ENCODE measurements at regions not wholly inside any gene's neighbourhood (a gene's known extent, or its start where the extent isn't known, plus 50 kb on each side); places are given as distances from the start of the nearest gene placed in this dataset.

DNA sequence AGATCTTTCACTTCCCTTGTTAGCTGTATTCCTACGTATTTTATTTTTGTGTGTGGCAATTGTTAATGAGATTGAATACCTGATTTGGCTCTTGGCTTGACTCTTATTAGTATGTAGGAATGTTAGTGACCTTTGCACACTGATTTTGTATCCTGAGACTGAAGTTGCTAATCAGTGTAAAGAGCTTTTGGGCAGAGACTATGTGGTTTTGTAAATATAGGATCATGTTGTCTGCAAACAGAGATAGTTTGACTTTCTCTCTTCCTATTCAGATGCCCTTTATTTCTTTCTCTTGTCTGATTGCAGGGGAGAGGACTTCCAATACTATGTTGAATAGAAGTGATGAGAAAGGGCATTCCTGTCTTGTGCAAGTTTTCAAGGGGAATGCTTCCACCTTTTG, 160.3 kb upstream of the PCDH20 start:
- TF ChIP-seq, protein P1, sequence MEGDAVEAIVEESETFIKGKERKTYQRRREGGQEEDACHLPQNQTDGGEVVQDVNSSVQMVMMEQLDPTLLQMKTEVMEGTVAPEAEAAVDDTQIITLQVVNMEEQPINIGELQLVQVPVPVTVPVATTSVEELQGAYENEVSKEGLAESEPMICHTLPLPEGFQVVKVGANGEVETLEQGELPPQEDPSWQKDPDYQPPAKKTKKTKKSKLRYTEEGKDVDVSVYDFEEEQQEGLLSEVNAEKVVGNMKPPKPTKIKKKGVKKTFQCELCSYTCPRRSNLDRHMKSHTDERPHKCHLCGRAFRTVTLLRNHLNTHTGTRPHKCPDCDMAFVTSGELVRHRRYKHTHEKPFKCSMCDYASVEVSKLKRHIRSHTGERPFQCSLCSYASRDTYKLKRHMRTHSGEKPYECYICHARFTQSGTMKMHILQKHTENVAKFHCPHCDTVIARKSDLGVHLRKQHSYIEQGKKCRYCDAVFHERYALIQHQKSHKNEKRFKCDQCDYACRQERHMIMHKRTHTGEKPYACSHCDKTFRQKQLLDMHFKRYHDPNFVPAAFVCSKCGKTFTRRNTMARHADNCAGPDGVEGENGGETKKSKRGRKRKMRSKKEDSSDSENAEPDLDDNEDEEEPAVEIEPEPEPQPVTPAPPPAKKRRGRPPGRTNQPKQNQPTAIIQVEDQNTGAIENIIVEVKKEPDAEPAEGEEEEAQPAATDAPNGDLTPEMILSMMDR (IDR thresholded peaks at IDR 0.05; ENCODE audit: low read depth, low read length, missing input control) = no peak
- TF ChIP-seq SP1 (IDR thresholded peaks at IDR 0.05) = peak; percentile 69
- TF ChIP-seq, protein P2, sequence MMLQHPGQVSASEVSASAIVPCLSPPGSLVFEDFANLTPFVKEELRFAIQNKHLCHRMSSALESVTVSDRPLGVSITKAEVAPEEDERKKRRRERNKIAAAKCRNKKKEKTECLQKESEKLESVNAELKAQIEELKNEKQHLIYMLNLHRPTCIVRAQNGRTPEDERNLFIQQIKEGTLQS (IDR thresholded peaks at IDR 0.05) = no peak
- TF ChIP-seq RAD21 (IDR thresholded peaks at IDR 0.05) = peak; percentile 21 to 43
- TF ChIP-seq EGR1 (IDR thresholded peaks at IDR 0.05; ENCODE audit: low read depth in 2 of 2) = no peak
- peak; percentile 12 for TF ChIP-seq FOXA1 (IDR thresholded peaks at IDR 0.05)
- TF ChIP-seq TAF1 (conservative IDR thresholded peaks at IDR 0.05) = no peak
- TF ChIP-seq, protein P3, sequence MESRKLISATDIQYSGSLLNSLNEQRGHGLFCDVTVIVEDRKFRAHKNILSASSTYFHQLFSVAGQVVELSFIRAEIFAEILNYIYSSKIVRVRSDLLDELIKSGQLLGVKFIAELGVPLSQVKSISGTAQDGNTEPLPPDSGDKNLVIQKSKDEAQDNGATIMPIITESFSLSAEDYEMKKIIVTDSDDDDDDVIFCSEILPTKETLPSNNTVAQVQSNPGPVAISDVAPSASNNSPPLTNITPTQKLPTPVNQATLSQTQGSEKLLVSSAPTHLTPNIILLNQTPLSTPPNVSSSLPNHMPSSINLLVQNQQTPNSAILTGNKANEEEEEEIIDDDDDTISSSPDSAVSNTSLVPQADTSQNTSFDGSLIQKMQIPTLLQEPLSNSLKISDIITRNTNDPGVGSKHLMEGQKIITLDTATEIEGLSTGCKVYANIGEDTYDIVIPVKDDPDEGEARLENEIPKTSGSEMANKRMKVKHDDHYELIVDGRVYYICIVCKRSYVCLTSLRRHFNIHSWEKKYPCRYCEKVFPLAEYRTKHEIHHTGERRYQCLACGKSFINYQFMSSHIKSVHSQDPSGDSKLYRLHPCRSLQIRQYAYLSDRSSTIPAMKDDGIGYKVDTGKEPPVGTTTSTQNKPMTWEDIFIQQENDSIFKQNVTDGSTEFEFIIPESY (IDR thresholded peaks at IDR 0.05) = no peak
- TF ChIP-seq HNF4G (IDR thresholded peaks at IDR 0.05) = no peak

All from liver (tissue), 3 donors.